ENCODE measurements at regions not wholly inside any gene's neighbourhood (a gene's known extent, or its start where the extent isn't known, plus 50 kb on each side); places are given as distances from the start of the nearest gene placed in this dataset.
"Not testable (repeated sequence)": the region's sequence is repeated elsewhere in the genome, so short reads cannot be mapped to it uniquely, and the experiment has no call there.

- ChIA-PET POLR2A (no interaction called here), CTCF (no interaction called here)
- no peak for TF ChIP-seq SUZ12 (IDR thresholded peaks at IDR 0.05)
- no peak for TF ChIP-seq SP1 (IDR thresholded peaks at IDR 0.05)
- TF ChIP-seq L3MBTL2 (conservative IDR thresholded peaks at IDR 0.05), result no peak
- no peak for TF ChIP-seq TARDBP (IDR thresholded peaks at IDR 0.05)
- no peak for TF ChIP-seq FOXA1 (IDR thresholded peaks at IDR 0.05)
- no peak for TF ChIP-seq LEF1 (IDR thresholded peaks at IDR 0.05; ENCODE audit: borderline replicate concordance)
- TF ChIP-seq FOXM1 (IDR thresholded peaks at IDR 0.05; ENCODE audit: borderline replicate concordance), result no peak
- no peak for TF ChIP-seq ZNF384 (IDR thresholded peaks at IDR 0.05)
- TF ChIP-seq BHLHE40 (IDR thresholded peaks at IDR 0.05; ENCODE audit: borderline replicate concordance), result no peak
- DNase-seq (ENCODE audit: extremely low spot score), result no peak
Measured at GRCh38 chr12:19772776-19773175, 333.5 kb downstream of the AEBP2 start.

DNA sequence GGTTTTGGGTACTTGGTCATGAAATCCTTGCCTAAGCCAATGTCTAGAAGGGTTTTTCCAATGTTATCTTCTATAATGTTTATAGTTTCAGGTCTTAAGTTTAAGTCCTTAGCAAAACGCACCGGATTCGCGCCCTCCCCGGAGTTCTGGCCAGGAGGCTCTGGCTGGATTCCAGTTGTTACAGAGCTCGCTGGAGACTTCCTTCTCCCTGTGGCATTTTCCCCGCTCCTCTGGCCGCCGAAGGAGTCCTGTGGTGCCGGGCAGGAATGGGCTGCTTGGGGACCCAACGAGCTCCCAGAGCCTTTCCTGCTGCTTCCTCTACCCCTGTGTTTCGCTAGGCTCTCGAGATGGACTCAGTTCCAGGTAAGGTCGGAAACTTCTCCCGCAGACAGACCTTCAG lies 335.9 kb downstream of the AEBP2 start:
- CTCF ChIA-PET, result no interaction called here
- TF ChIP-seq LEF1 (IDR thresholded peaks at IDR 0.05; ENCODE audit: borderline replicate concordance) (no peak), PKNOX1 (IDR thresholded peaks at IDR 0.05) (no peak), TARDBP (IDR thresholded peaks at IDR 0.05) (no peak), SUZ12 (IDR thresholded peaks at IDR 0.05) (no peak), CTBP1 (IDR thresholded peaks at IDR 0.05; ENCODE audit: borderline replicate concordance) (no peak), L3MBTL2 (conservative IDR thresholded peaks at IDR 0.05) (no peak), NFRKB (IDR thresholded peaks at IDR 0.05) (no peak), FOXA1 (IDR thresholded peaks at IDR 0.05) (no peak), ELF4 (IDR thresholded peaks at IDR 0.05) (no peak), FOXM1 (IDR thresholded peaks at IDR 0.05; ENCODE audit: borderline replicate concordance) (no peak), ARNT (IDR thresholded peaks at IDR 0.05) (no peak), ZNF384 (IDR thresholded peaks at IDR 0.05) (no peak), FOXK2 (IDR thresholded peaks at IDR 0.05) (no peak), SP1 (IDR thresholded peaks at IDR 0.05) (no peak)
- no peak for DNase-seq (ENCODE audit: extremely low spot score)
- POLR2A ChIA-PET, result no interaction called here

GRCh38 chr12:19775976-19776375 lies 336.7 kb downstream of the AEBP2 start:
- POLR2A ChIA-PET; CTCF ChIA-PET; DNase-seq (ENCODE audit: extremely low spot score): not testable (repeated sequence)

DNA sequence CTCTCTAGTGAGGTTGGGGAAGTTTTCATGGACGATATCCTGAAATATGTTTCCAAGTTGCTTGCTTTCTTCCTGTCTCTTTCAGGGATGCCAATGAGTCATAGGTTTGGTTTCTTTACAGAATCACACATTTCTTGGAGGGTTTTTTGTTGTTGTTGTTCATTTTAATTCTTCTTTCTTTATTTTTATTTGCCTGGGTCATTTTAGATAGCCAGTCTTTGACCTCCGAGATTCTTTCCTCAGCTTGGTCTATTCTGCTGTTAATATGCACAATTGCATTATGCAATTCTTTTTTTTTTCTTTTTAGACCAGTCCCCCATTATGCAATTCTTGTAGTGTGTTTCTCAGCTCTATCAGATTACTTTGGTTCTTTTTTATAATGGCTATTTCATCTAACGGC lies 338.9 kb downstream of the AEBP2 start:
- POLR2A ChIA-PET, result no interaction called here
- TF ChIP-seq PKNOX1 (IDR thresholded peaks at IDR 0.05) (no peak), BHLHE40 (IDR thresholded peaks at IDR 0.05; ENCODE audit: borderline replicate concordance) (no peak), FOXA1 (IDR thresholded peaks at IDR 0.05) (no peak), ZNF384 (IDR thresholded peaks at IDR 0.05) (no peak), CTBP1 (IDR thresholded peaks at IDR 0.05; ENCODE audit: borderline replicate concordance) (no peak), L3MBTL2 (conservative IDR thresholded peaks at IDR 0.05) (no peak), FOXK2 (IDR thresholded peaks at IDR 0.05) (no peak), TARDBP (IDR thresholded peaks at IDR 0.05) (no peak), ELF4 (IDR thresholded peaks at IDR 0.05) (no peak), LEF1 (IDR thresholded peaks at IDR 0.05; ENCODE audit: borderline replicate concordance) (no peak), HDGF (IDR thresholded peaks at IDR 0.05; ENCODE audit: borderline replicate concordance) (no peak), ARNT (IDR thresholded peaks at IDR 0.05) (no peak), FOXM1 (IDR thresholded peaks at IDR 0.05; ENCODE audit: borderline replicate concordance) (no peak), SP1 (IDR thresholded peaks at IDR 0.05) (no peak), SUZ12 (IDR thresholded peaks at IDR 0.05) (no peak), NFRKB (IDR thresholded peaks at IDR 0.05) (no peak)
- DNase-seq (ENCODE audit: extremely low spot score), result no peak
- CTCF ChIA-PET, result no interaction called here

DNA sequence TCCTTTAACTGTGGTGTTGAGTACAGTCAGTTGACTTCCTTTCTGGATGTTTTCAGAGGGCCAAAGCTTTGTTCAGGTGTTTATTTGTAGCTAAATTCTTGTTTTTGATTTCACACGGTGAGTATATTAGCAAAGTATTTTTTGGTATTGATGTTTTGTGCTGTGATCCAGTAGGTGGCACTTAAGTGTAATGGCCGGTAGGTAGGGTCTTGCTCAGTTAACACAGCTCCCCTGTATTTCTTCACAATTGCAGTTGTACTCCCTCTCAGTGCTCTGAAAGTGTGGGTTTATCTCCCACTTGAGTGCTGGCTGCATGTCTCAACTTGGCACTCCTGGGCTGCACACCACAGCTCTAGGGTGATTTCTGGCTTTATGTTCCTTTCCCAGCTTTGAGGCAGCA lies 339.5 kb downstream of the AEBP2 start:
- POLR2A ChIA-PET, result no interaction called here
- CTCF ChIA-PET, result no interaction called here
- TF ChIP-seq TARDBP (IDR thresholded peaks at IDR 0.05), result no peak
- TF ChIP-seq CTBP1 (IDR thresholded peaks at IDR 0.05; ENCODE audit: borderline replicate concordance), result no peak
- TF ChIP-seq PKNOX1 (IDR thresholded peaks at IDR 0.05), result no peak
- TF ChIP-seq FOXK2 (IDR thresholded peaks at IDR 0.05), result no peak
- TF ChIP-seq FOXA1 (IDR thresholded peaks at IDR 0.05), result no peak
- no peak for TF ChIP-seq LEF1 (IDR thresholded peaks at IDR 0.05; ENCODE audit: borderline replicate concordance)
- TF ChIP-seq SP1 (IDR thresholded peaks at IDR 0.05), result no peak
- TF ChIP-seq FOXM1 (IDR thresholded peaks at IDR 0.05; ENCODE audit: borderline replicate concordance), result no peak
- TF ChIP-seq SUZ12 (IDR thresholded peaks at IDR 0.05), result no peak
- TF ChIP-seq ZNF384 (IDR thresholded peaks at IDR 0.05), result no peak
- no peak for TF ChIP-seq ELF4 (IDR thresholded peaks at IDR 0.05)
- TF ChIP-seq HDGF (IDR thresholded peaks at IDR 0.05; ENCODE audit: borderline replicate concordance), result no peak
- no peak for TF ChIP-seq BHLHE40 (IDR thresholded peaks at IDR 0.05; ENCODE audit: borderline replicate concordance)
- no peak for DNase-seq (ENCODE audit: extremely low spot score)

DNA sequence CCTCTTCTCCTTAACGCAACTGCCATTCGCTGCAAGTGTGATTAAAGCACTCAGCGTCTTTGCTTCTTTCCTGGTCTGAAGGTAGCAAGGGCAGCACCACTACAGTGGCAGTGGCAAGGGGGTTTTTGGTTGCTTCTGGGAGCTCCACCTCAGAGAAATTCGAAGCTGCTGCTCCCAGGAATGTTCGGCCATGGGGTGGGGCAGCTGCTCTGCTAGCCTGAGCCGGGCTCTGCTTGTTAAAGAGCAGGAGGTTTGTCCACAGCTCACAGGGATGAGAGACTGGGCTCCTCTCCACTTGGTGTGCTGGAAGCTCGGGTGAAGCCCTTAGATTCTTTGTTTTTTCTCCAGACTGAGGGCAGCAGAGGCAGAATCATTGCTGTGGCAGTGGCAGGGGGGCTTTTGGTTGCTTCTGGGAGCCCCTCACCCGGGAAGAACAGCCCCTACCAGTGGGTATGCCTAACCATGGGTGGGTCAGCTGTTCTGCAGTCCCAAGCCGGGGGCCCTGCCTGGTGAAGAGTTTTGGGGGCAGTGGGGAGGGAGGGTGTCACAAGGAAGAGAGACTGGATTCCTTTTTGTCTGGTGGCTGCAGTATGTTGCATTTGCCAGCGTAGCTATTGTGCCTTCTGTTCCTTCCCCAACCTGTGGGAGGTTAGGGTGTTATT lies 340.2 kb downstream of the AEBP2 start:
- TF ChIP-seq FOXM1 (IDR thresholded peaks at IDR 0.05; ENCODE audit: borderline replicate concordance), result no peak
- no peak for TF ChIP-seq PKNOX1 (IDR thresholded peaks at IDR 0.05)
- TF ChIP-seq L3MBTL2 (conservative IDR thresholded peaks at IDR 0.05), result no peak
- TF ChIP-seq CTBP1 (IDR thresholded peaks at IDR 0.05; ENCODE audit: borderline replicate concordance), result no peak
- TF ChIP-seq ARNT (IDR thresholded peaks at IDR 0.05), result no peak
- CTCF ChIA-PET, result no interaction called here

More for the DNA sequence above, 340.2 kb downstream of the AEBP2 start:
- POLR2A ChIA-PET, result no interaction called here
- no peak for DNase-seq (ENCODE audit: extremely low spot score)

Measured in HEK293T (cell line).